ENCODE measurements at regions not wholly inside any gene's neighbourhood (a gene's known extent, or its start where the extent isn't known, plus 50 kb on each side); places are given as distances from the start of the nearest gene placed in this dataset.

GRCh38 chr11:59283825-59284772 lies 71.4 kb upstream of the MPEG1 start:
- TF ChIP-seq POLR2AphosphoS5 (IDR thresholded peaks at IDR 0.05; ENCODE audit: insufficient read depth in 1 of 2, low read depth in 1 of 2), result no peak
- peak; percentile 56 to 66 (median 59) for TF ChIP-seq CTCF (IDR thresholded peaks at IDR 0.05)
